Stimulated activated CD8-positive, alpha-beta memory T cell treated with anti-CD3 and anti-CD28 coated beads, Interleukin-4, amount 100 ng/mL, for 4 hours (primary cell): ENCODE measurements at regions not wholly inside any gene's neighbourhood (a gene's known extent, or its start where the extent isn't known, plus 50 kb on each side); places are given as distances from the start of the nearest gene placed in this dataset.

ENCODE experiments used
- DNase-seq, 2 donors: peaks; one replicate each; pipeline ENCODE4 v3.0.0-alpha.2; 2020; ENCODE audit warnings: low read depth in 2 of 2, low spot score in 1 of 2

DNA sequence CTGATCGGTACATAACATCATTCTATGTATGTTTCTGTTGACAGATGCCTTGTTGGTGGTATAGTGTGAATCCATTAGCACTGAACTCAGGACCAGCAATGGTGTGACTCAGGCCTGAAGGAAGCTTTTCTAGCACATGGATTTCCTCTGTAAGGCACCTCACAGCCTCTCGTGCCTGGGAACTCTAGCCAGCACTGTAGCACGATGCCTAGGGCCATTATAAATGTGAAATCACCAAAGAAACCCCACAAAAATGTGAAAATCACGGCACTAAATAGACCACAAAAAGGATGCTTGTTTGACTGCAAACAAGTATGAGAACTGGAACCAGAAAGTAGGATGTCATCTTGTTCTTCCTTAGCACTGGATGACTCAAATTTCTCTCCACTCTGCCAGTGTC, 63.7 kb upstream of the NKX2-2 start:
- DNase-seq, result no peak

DNA sequence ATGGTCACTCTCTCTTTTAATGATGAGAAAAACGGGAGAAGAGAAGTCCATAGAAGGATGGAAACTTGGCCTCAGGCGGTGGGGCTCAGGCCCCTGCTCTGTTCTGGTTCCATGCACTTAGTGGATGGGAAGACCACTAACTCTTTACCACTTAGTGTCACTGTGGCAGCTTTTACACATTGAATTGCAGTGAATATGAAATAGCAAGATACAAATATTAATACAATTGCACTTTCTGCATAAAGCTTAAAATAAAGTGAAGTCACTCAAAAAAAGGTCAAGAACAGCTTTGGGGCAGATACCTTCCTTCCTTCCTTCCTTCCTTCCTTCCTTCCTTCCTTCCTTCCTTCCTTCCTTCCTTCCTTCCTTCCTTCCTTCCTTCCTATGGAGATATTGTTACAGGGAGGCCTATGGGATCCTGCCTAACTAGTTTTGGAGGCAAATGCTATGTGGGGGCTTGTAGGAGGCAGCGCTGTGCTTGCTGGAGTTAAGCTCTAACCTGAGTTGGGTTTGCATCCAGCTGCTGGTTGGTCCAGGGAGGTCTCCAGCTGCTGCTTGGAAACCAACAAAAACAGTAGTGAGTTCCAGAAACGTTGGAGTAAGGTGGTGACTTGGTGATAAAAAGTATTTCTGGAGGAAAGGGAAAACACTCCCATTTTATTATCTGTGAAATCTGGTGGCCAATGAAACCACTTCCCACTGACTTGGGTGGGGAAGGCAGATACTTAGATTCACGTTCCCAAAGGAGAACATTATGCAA, 62.3 kb upstream of the NKX2-2 start:
- no peak for DNase-seq

DNA sequence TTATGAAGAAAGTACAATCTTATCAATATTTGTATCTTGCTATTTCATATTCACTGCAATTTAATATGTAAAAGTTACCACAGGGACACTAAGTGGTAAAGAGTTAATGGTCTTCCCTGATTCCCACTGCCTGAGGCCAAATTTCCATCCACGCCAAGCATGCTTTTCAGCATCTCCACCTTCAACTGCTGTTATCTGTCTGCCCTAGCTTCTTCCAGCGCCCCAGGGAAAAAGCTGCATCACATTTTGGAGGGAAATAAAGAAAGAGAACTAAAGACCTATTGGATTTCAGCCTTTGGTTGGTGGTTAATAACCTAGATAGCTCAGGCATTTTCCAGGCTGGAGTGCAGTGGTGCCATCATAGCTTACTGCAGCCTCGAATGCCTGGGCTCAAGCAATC, 61.3 kb upstream of the NKX2-2 start:
- no peak for DNase-seq

DNA sequence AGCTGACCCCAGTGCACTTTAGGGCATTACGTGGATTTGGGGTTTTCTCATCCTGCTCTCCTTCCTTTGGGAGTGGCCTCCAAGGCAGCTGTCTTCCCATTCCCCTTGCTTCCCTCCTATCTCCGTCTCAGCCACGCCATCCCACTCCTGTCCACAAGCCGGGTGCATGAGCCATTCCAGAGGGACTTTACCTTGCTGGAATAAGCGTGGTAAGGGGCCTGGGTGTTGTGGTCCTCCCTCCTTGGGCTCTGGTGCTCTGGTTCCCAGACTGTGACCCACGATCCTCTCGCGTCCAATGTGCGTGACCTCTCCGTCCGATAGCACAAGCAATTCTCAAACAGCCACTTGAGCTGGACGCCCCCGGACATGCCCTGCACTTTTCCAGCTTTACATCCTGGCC, 60.6 kb upstream of the NKX2-2 start:
- DNase-seq, result no peak

- DNase-seq, result no peak
Measured at GRCh38 chr20:21573259-21573658, 59.4 kb upstream of the NKX2-2 start.

DNA sequence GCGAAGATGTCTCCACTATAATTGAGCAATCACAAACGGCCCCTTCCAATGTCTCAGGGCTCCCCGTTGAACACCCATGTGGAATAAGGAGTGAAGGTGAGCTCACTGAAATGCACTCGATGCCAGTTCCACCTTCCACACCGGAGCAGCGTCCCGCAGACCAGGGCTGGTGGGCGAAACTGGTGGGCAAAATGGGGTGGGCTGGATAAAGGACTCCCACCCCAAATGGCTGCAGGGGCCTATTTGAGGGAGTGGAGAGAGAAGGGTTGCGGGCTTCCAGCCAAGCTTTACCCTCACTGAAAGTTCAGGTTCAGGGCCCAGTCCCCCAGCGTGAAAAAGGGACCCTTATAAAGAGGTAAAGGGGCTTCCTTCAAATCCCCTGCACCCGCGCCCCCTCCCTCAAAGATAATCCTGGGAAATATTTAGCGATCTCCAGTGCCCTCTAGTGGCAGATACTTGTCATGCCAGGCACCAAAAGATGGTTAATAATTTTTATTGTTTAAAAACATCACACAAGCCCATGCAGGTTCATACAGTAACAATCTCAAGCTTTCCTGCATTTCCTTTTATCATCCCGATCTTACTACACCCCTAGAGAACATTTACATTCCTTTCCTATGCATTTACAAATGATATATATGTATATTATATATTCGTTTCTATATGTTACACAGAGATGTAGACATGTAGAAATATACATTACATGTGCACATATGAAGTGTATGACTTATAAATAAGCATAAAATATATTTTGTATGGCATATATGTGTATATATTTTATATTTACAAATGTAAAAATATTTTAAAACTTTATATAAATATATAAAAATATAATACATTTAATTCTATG, 58.2 kb upstream of the NKX2-2 start:
- DNase-seq, result no peak

- no peak for DNase-seq
Measured at GRCh38 chr20:21570285-21570992, 56.6 kb upstream of the NKX2-2 start.

DNA sequence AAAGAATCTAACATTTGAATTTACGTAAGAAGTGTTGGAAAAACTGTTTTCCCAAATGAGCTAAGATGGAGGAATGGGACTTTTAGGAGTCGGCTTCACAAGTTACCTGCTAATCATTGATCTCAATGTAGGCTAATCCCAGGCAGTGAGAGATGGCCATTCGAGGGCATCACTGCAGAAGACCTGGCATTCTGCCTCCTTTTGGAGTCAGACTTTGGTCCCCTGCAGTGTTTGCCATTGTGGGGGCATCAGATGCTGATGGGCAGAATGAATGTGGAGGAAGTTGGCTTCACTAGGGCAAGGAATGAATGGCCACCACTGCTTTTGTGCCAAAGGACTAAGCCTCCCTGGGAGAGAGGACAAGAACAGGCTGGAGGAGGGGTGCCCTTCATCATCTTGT, 55.7 kb upstream of the NKX2-2 start:
- no peak for DNase-seq

- no peak for DNase-seq
Measured at GRCh38 chr20:21564127-21564773, 50.4 kb upstream of the NKX2-2 start.
